ENCODE measurements at regions not wholly inside any gene's neighbourhood (a gene's known extent, or its start where the extent isn't known, plus 50 kb on each side); places are given as distances from the start of the nearest gene placed in this dataset.

GRCh38 chr21:41064334-41064791 is 103.6 kb upstream of the BACE2 start:
- no peaks in the 10 kb centered on the region for H3K36me3 Mint-ChIP-seq (ENCODE audit: low read depth)
- TF ChIP-seq CTCF (conservative IDR thresholded peaks at IDR 0.05) = no peak
- peaks cover 6% of the 10 kb centered on the region for H3K9me3 Mint-ChIP-seq
- peaks cover 36% of the 10 kb centered on the region for H3K4me1 Mint-ChIP-seq
- no peak overlapping the region for H3K27ac Mint-ChIP-seq (ENCODE audit: unreplicated experiment)
- H3K27me3 Mint-ChIP-seq (ENCODE audit: low read depth) = peaks cover 6% of the 10 kb centered on the region
- no peak overlapping the region for H3K4me3 Mint-ChIP-seq
- DNase-seq (ENCODE audit: low read depth, low spot score) = no peak

GRCh38 chr21:41064951-41065350 is 103.0 kb upstream of the BACE2 start:
- H3K4me1 Mint-ChIP-seq = peaks cover 31% of the 10 kb centered on the region
- H3K9me3 Mint-ChIP-seq = peaks cover 2% of the 10 kb centered on the region
- H3K36me3 Mint-ChIP-seq (ENCODE audit: low read depth) = no peaks in the 10 kb centered on the region
- no peak for DNase-seq (ENCODE audit: low read depth, low spot score)
- peaks cover 6% of the 10 kb centered on the region for H3K27me3 Mint-ChIP-seq (ENCODE audit: low read depth)
- H3K4me3 Mint-ChIP-seq = no peak overlapping the region
- TF ChIP-seq CTCF (conservative IDR thresholded peaks at IDR 0.05) = no peak
- no peak overlapping the region for H3K27ac Mint-ChIP-seq (ENCODE audit: unreplicated experiment)

- H3K27ac Mint-ChIP-seq (ENCODE audit: unreplicated experiment) = no peak overlapping the region
- peaks cover 28% of the 10 kb centered on the region for H3K4me1 Mint-ChIP-seq
- no peak for DNase-seq (ENCODE audit: low read depth, low spot score)
- H3K4me3 Mint-ChIP-seq = no peak overlapping the region
- peaks cover 2% of the 10 kb centered on the region for H3K9me3 Mint-ChIP-seq
- no peaks in the 10 kb centered on the region for H3K36me3 Mint-ChIP-seq (ENCODE audit: low read depth)
- peaks cover 8% of the 10 kb centered on the region for H3K27me3 Mint-ChIP-seq (ENCODE audit: low read depth)
- TF ChIP-seq CTCF (conservative IDR thresholded peaks at IDR 0.05) = no peak
Observed at GRCh38 chr21:41065539-41065938, 102.4 kb upstream of the BACE2 start.

- peaks cover 2% of the 10 kb centered on the region for H3K9me3 Mint-ChIP-seq
- H3K4me1 Mint-ChIP-seq = peaks cover 28% of the 10 kb centered on the region
- no peak overlapping the region for H3K27ac Mint-ChIP-seq (ENCODE audit: unreplicated experiment)
- DNase-seq (ENCODE audit: low read depth, low spot score) = no peak
- H3K27me3 Mint-ChIP-seq (ENCODE audit: low read depth) = peaks cover 12% of the 10 kb centered on the region
- no peak for TF ChIP-seq CTCF (conservative IDR thresholded peaks at IDR 0.05)
- H3K36me3 Mint-ChIP-seq (ENCODE audit: low read depth) = no peaks in the 10 kb centered on the region
- peak overlapping the region; percentile 9 for H3K4me3 Mint-ChIP-seq
Observed at GRCh38 chr21:41066086-41066938, 101.6 kb upstream of the BACE2 start.

GRCh38 chr21:41067709-41068108 is 100.3 kb upstream of the BACE2 start:
- TF ChIP-seq CTCF (conservative IDR thresholded peaks at IDR 0.05) = no peak
- Mint-ChIP-seq H3K9me3 (peaks cover 2% of the 10 kb centered on the region), H3K4me3 (no peak overlapping the region), H3K27me3 (ENCODE audit: low read depth) (peaks cover 12% of the 10 kb centered on the region), H3K27ac (ENCODE audit: unreplicated experiment) (no peak overlapping the region), H3K36me3 (ENCODE audit: low read depth) (no peaks in the 10 kb centered on the region), H3K4me1 (peaks cover 28% of the 10 kb centered on the region)
- DNase-seq (ENCODE audit: low read depth, low spot score) = no peak

Measured in neural crest cell (in vitro differentiated cells).